B cell (primary cell): ENCODE measurements at regions not wholly inside any gene's neighbourhood (a gene's known extent, or its start where the extent isn't known, plus 50 kb on each side); places are given as distances from the start of the nearest gene placed in this dataset.

Source experiments
- ATAC-seq: fragments of 200-7000 bp; cut with Tn5 transposase; one replicate; pipeline ENCODE4 v1.10.0; 2021; ENCODE audit warnings: low read depth, mild to moderate bottlenecking, moderate number of reproducible peaks, moderate library complexity
- CTCF ChIA-PET: fragments of 350-600 bp; sonication (Branson Sonifier 250); formaldehyde crosslinking; loops from one replicate; lab custom pipeline; 2021; ENCODE audit warnings: antibody characterized with exemption, inconsistent platforms; lab: Charles Lee
- POLR2A ChIA-PET: fragments of 350-600 bp; sonication (Branson Sonifier 250); formaldehyde crosslinking; loops from one replicate; lab custom pipeline; 2021; ENCODE audit warnings: antibody characterized with exemption; lab: Charles Lee
- DNase-seq: peaks from one replicate; pipeline ENCODE4 v3.0.0; 2013
- H2AFZ ChIP-seq: 2 replicates; pipeline ENCODE4 v1.6.1; 2012; ENCODE audit warnings: mild to moderate bottlenecking, low read depth, low read length; ENCODE audit not compliant: insufficient read depth, poor library complexity, severe bottlenecking
- H3K27ac ChIP-seq, 2 donors: 1 replicate in 1 of 2; 2 replicates in 1 of 2; pipeline ENCODE4 v1.5.1; 2012 to 2013; ENCODE audit warnings: low read length in 2 of 2, mild to moderate bottlenecking in 2 of 2, moderate library complexity in 1 of 2
- H3K27me3 ChIP-seq, 4 experiments: fragments of 200-600 bp in 1 of 4; sonication (generic) in 1 of 4; replicated peaks in 1 of 4; 1 replicate in 2 of 4; 2 replicates in 2 of 4; pipeline versions ENCODE4 v1.6.1 to v1.7.0; 2013 to 2016; ENCODE audit warnings: low read length in 3 of 4, mild to moderate bottlenecking in 2 of 4, mixed read lengths in 1 of 4, moderate library complexity in 1 of 4; ENCODE audit not compliant: insufficient read depth in 4 of 4, control insufficient read depth in 3 of 4; ENCODE audit errors: control extremely low read depth in 1 of 4
- H3K36me3 ChIP-seq, 2 experiments: replicated peaks in 1 of 2; 1 replicate in 1 of 2; 2 replicates in 1 of 2; pipeline versions ENCODE4 v1.6.1 to v1.7.1; 2013; ENCODE audit warnings: low read length in 1 of 2; ENCODE audit not compliant: insufficient read depth in 2 of 2, control insufficient read depth in 1 of 2; ENCODE audit errors: control extremely low read depth in 1 of 2, extremely low read depth in 1 of 2
- H3K4me1 ChIP-seq, 2 donors: fragments of 200-600 bp in 1 of 2; sonication (generic) in 1 of 2; 1 replicate in 1 of 2; 2 replicates in 1 of 2; pipeline versions ENCODE4 v1.5.1 to v1.6.1; 2013 to 2017; ENCODE audit warnings: low read length in 2 of 2; ENCODE audit not compliant: control insufficient read depth in 2 of 2, insufficient read depth in 2 of 2
- H3K4me2 ChIP-seq: replicated peaks from 2 replicates; pipeline ENCODE3; 2012; ENCODE audit warnings: mild to moderate bottlenecking, low read depth, low read length; ENCODE audit not compliant: poor library complexity, severe bottlenecking
- H3K4me3 ChIP-seq, 5 experiments: fragments of 200-600 bp in 1 of 5; sonication (generic) in 1 of 5; 1 replicate in 3 of 5; 2 replicates in 2 of 5; pipeline versions ENCODE4 v1.5.1 to v1.7.0; 2011 to 2016; ENCODE audit warnings: low read length in 4 of 5, mild to moderate bottlenecking in 4 of 5, low read depth in 2 of 5, control low read depth in 1 of 5, moderate library complexity in 1 of 5; ENCODE audit not compliant: insufficient read depth in 1 of 5; ENCODE audit errors: control extremely low read depth in 1 of 5, extremely low read depth in 1 of 5
- H3K79me2 ChIP-seq: fragments of 200-600 bp; sonication (generic); one replicate; pipeline ENCODE4 v1.6.0; 2016; ENCODE audit warnings: low read length; ENCODE audit not compliant: control insufficient read depth, insufficient read depth
- H3K9ac ChIP-seq: fragments of 200-600 bp; sonication (generic); 2 replicates; pipeline ENCODE4 v1.6.1; 2017; ENCODE audit warnings: mild to moderate bottlenecking, low read length, moderate library complexity
- H3K9me3 ChIP-seq, 3 donors: one replicate each; pipeline versions ENCODE4 v1.6.1 to v1.7.1; 2013; ENCODE audit warnings: low read length in 2 of 3; ENCODE audit not compliant: control insufficient read depth in 2 of 3, insufficient read depth in 1 of 3; ENCODE audit errors: control extremely low read depth in 1 of 3
- H4K20me1 ChIP-seq: 2 replicates; pipeline ENCODE4 v1.6.0; 2012; ENCODE audit warnings: mild to moderate bottlenecking, low read length; ENCODE audit not compliant: insufficient read depth, control insufficient read depth, poor library complexity, severe bottlenecking
- H3K27ac Mint-ChIP-seq: one replicate; pipeline ENCODE4 v1.8.0; 2021; ENCODE audit warnings: mixed read lengths
- H3K27me3 Mint-ChIP-seq: one replicate; pipeline ENCODE4 v1.8.0; 2021; ENCODE audit warnings: mixed read lengths
- H3K4me1 Mint-ChIP-seq: one replicate; pipeline ENCODE4 v1.8.0; 2021; ENCODE audit warnings: mixed read lengths
- H3K4me3 Mint-ChIP-seq: one replicate; pipeline ENCODE4 v1.8.0; 2021; ENCODE audit warnings: mixed read lengths
- H3K9me3 Mint-ChIP-seq: one replicate; pipeline ENCODE4 v1.8.0; 2022; ENCODE audit warnings: mixed read lengths; ENCODE audit not compliant: insufficient read depth
- CTCF ChIP-seq: fragments of 200-600 bp; IDR thresholded peaks from one replicate; pipeline ENCODE4 v1.8.0; 2022; ENCODE audit warnings: antibody characterized with exemption, mild to moderate bottlenecking
- EZH2 ChIP-seq: IDR thresholded peaks from 2 replicates; pipeline ENCODE4 v1.6.1; 2012; ENCODE audit warnings: borderline replicate concordance, low read depth, mild to moderate bottlenecking, moderate library complexity, low read length; ENCODE audit not compliant: insufficient read depth, poor library complexity, severe bottlenecking
- WGBS: methylation state at CpG from one replicate; pipeline ENCODE4 v1.1.5; 2013; ENCODE audit warnings: missing lambda C conversion rate; ENCODE audit not compliant: insufficient coverage; 5-methylcytosine and 5-hydroxymethylcytosine counted together
- intact Hi-C: fragments of 100-400 bp; cut with micrococcal nuclease; formaldehyde crosslinking; loops from one replicate; pipeline ENCODE4 v1.10.0; 2022

- Histone ChIP-seq H3K27ac (no peak overlapping the region), H2AFZ (no peak overlapping the region), H3K4me3 (no peak overlapping the region), H3K9me3 (peaks cover 0 to 8% (median 0%) of the 10 kb centered on the region in 3 donors), H3K9ac (no peak overlapping the region), H3K36me3 (no peaks in the 10 kb centered on the region), H3K79me2 (no peaks in the 10 kb centered on the region), H4K20me1 (no peaks in the 10 kb centered on the region), H3K27me3 (no peaks in the 10 kb centered on the region), H3K4me1 (no peaks in the 10 kb centered on the region), H3K4me2 (no peak overlapping the region)
- WGBS, result no CpG with 5 or more reads among the region's 4 CpGs
- TF ChIP-seq CTCF (no peak), EZH2 (no peak)
- H3K9me3 Mint-ChIP-seq, result peaks cover 3% of the 10 kb centered on the region
- intact Hi-C loops, result no loop called here
- ATAC-seq, result no peak
- H3K4me1 Mint-ChIP-seq, result no peaks in the 10 kb centered on the region
- no peak overlapping the region for H3K27ac Mint-ChIP-seq
- DNase-seq, result no peak
- ChIA-PET CTCF (no interaction called here), POLR2A (no interaction called here)
- no peak overlapping the region for H3K4me3 Mint-ChIP-seq
- no peaks in the 10 kb centered on the region for H3K27me3 Mint-ChIP-seq
Observed at GRCh38 chr11:25924586-25924985, 407.3 kb upstream of the ANO3 start.

- Histone ChIP-seq H3K79me2 (no peaks in the 10 kb centered on the region), H3K36me3 (no peaks in the 10 kb centered on the region), H3K4me2 (no peak overlapping the region), H3K4me1 (no peaks in the 10 kb centered on the region), H3K9ac (no peak overlapping the region), H3K4me3 (no peak overlapping the region), H4K20me1 (no peaks in the 10 kb centered on the region), H3K27ac (no peak overlapping the region), H3K9me3 (peaks cover 0 to 8% (median 0%) of the 10 kb centered on the region in 3 donors), H2AFZ (no peak overlapping the region), H3K27me3 (no peaks in the 10 kb centered on the region)
- H3K27me3 Mint-ChIP-seq, result no peaks in the 10 kb centered on the region
- no CpG with 5 or more reads among the region's 2 CpGs for WGBS
- DNase-seq (no peak), ATAC-seq (no peak)
- TF ChIP-seq EZH2 (no peak), CTCF (no peak)
- CTCF ChIA-PET, result no interaction called here
- H3K4me3 Mint-ChIP-seq, result no peak overlapping the region
- no peak overlapping the region for H3K27ac Mint-ChIP-seq
- H3K4me1 Mint-ChIP-seq, result no peaks in the 10 kb centered on the region
- peaks cover 3% of the 10 kb centered on the region for H3K9me3 Mint-ChIP-seq
- POLR2A ChIA-PET, result no interaction called here
- intact Hi-C loops, result no loop called here
Observed at GRCh38 chr11:25925359-25925758, 406.6 kb upstream of the ANO3 start.
